AG10803 (cell line): ENCODE measurements at regions not wholly inside any gene's neighbourhood (a gene's known extent, or its start where the extent isn't known, plus 50 kb on each side); places are given as distances from the start of the nearest gene placed in this dataset.

Experiments
- DNase-seq: peaks from one replicate; pipeline ENCODE4 v3.0.0; 2010; ENCODE audit warnings: low read depth
- H3K4me3 ChIP-seq: 2 replicates; pipeline ENCODE4 v1.5.1; 2011; ENCODE audit warnings: mild to moderate bottlenecking, low read length, control low read depth
- TF ChIP-seq, protein P1 (sequence below): conservative IDR thresholded peaks from 2 replicates; pipeline ENCODE4 v1.5.1; 2011; ENCODE audit warnings: mild to moderate bottlenecking, low read length, control low read depth, inconsistent platforms

GRCh38 chr1:56003846-56004245 lies 575.5 kb downstream of the PLPP3 start:
- TF ChIP-seq, protein P1, sequence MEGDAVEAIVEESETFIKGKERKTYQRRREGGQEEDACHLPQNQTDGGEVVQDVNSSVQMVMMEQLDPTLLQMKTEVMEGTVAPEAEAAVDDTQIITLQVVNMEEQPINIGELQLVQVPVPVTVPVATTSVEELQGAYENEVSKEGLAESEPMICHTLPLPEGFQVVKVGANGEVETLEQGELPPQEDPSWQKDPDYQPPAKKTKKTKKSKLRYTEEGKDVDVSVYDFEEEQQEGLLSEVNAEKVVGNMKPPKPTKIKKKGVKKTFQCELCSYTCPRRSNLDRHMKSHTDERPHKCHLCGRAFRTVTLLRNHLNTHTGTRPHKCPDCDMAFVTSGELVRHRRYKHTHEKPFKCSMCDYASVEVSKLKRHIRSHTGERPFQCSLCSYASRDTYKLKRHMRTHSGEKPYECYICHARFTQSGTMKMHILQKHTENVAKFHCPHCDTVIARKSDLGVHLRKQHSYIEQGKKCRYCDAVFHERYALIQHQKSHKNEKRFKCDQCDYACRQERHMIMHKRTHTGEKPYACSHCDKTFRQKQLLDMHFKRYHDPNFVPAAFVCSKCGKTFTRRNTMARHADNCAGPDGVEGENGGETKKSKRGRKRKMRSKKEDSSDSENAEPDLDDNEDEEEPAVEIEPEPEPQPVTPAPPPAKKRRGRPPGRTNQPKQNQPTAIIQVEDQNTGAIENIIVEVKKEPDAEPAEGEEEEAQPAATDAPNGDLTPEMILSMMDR: no peak
- DNase-seq: no peak
- no peak overlapping the region for H3K4me3 ChIP-seq

DNA sequence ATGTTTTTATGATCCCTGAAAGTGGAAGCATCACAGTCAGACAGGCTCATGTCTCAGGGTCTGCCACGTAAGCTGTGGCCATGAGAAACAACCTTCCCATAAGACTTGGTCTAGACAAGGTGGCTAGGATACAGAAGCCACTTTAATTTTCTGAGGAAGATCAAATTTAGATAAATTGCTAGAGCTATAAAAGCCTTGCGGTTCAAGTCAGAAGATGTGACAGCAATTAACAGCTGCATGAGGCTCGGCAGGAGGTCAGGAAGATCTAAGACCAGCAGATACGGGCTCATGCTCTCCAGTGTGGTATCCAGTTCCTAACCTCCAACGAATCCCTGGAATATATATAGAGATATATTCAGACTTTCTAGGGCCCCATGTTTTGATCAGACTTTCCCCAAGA lies 577.1 kb downstream of the PLPP3 start:
- no peak for DNase-seq
- H3K4me3 ChIP-seq: no peak overlapping the region
- TF ChIP-seq, protein P1: no peak

DNA sequence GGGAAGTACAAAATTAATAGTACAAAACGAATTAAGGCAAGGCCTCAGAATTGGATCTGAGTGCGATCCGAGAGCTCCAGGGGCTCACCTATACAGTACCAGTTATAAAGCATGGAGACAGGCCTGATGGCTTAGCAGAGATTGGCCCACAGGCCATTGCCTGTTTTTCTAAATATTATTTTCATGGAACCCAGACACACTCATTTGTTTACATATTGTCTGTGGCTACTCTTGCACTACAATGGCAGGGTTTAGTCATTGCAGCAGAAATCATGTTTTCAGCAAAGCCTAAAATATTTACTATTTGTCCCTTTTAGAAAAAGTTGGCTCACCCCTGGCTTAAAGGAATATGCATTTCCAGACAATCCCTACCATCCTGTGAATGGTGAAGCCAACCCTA lies 578.9 kb downstream of the PLPP3 start:
- TF ChIP-seq, protein P1: no peak
- DNase-seq: no peak

DNA sequence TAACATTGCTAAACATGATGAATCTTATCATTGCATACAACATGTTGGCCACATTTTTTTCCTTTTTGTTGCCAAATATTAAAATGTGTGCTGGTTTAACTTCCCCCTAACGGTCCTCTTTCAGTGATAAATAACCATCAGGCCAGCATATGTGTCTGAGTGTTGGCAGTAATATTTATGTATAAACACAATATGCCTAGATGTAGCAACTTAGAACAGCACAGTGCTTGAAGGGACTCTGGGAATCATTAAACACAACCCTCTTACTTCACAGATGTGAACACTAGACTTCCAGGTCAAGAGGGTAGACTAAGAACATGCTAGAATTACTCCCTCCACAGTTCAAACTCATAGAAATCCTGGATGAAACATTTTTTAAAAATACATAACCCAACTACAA lies 581.8 kb downstream of the PLPP3 start:
- peak; percentile 93 for DNase-seq
- H3K4me3 ChIP-seq: no peak overlapping the region
- TF ChIP-seq, protein P1: no peak

More for the DNA sequence above, 578.9 kb downstream of the PLPP3 start:
- H3K4me3 ChIP-seq: no peak overlapping the region

GRCh38 chr1:55993646-55994318 lies 585.6 kb downstream of the PLPP3 start:
- H3K4me3 ChIP-seq: no peak overlapping the region
- TF ChIP-seq, protein P1: no peak
- peak; percentile 77 for DNase-seq

DNA sequence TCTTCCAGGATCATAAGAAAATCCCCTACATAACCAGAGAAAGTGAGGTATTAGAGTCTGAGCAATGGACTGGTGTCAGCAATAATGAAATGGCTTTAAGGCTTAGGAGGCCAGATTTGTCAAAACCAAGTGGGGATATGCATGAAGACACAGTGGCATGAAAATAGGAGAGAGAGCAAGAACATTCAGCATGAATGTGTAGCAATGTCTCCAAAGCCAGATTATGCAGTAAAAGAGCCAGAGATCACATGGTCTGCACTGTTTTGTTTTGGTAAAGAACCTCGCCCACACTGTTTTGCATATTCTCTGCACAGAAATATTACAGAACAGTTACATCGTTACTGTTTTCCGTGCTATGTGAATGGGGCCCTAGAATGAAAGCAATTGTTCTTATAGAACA lies 589.4 kb downstream of the PLPP3 start:
- TF ChIP-seq, protein P1: no peak
- no peak overlapping the region for H3K4me3 ChIP-seq
- no peak for DNase-seq

DNA sequence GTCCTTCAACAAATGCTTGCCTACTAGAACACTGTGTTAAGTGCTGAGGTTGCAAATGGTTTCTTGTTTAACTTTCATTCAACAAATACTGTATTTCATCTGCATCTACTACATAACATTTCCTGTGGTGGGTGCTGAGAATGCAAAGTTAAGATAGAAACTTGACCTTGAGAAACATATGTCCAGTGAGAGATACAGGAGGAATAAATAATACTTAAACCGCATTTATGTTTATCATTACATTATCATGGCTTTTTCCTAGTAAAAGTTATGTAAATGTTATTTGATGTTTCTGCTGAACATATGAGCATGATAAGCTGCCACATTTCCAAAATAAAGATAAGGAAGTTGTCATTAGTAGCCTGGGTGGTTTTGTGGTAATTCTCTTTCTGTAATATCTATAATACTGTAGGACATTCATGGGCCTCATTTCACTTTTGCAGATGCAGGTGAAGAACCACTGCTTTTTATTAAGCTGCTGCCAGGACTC lies 590.4 kb downstream of the PLPP3 start:
- H3K4me3 ChIP-seq: no peak overlapping the region
- TF ChIP-seq, protein P1: no peak
- DNase-seq: no peak
